ENCODE measurements at regions not wholly inside any gene's neighbourhood (a gene's known extent, or its start where the extent isn't known, plus 50 kb on each side); places are given as distances from the start of the nearest gene placed in this dataset.

GRCh38 chr3:99172736-99173657 is 271.5 kb upstream of the DCBLD2 start:
- peak; percentile 33 for DNase-seq

GRCh38 chr3:99171800-99172199 is 270.3 kb upstream of the DCBLD2 start:
- no peak for DNase-seq

GRCh38 chr3:99170867-99171517 is 269.5 kb upstream of the DCBLD2 start:
- DNase-seq, result no peak

GRCh38 chr3:99167071-99167470 is 265.6 kb upstream of the DCBLD2 start:
- no peak for DNase-seq

GRCh38 chr3:99163314-99163713 is 261.8 kb upstream of the DCBLD2 start:
- no peak for DNase-seq

- no peak for DNase-seq
These were observed 257.8 kb upstream of the DCBLD2 start for GRCh38 chr3:99159220-99159762.

GRCh38 chr3:99145031-99145430 is 243.5 kb upstream of the DCBLD2 start:
- DNase-seq, result no peak

- DNase-seq, result no peak
These were observed 242.0 kb upstream of the DCBLD2 start for GRCh38 chr3:99143493-99143892.

- DNase-seq, result no peak
These were observed 233.5 kb upstream of the DCBLD2 start for GRCh38 chr3:99134986-99135385.

GRCh38 chr3:99131876-99132275 is 230.4 kb upstream of the DCBLD2 start:
- no peak for DNase-seq

- no peak for DNase-seq
These were observed 227.4 kb upstream of the DCBLD2 start for GRCh38 chr3:99128725-99129505.

GRCh38 chr3:99128235-99128634 is 226.7 kb upstream of the DCBLD2 start:
- DNase-seq, result no peak

GRCh38 chr3:99126316-99126715 is 224.8 kb upstream of the DCBLD2 start:
- no peak for DNase-seq

GRCh38 chr3:99119385-99119784 is 217.9 kb upstream of the DCBLD2 start:
- DNase-seq, result no peak

- no peak for DNase-seq
These were observed 216.9 kb upstream of the DCBLD2 start for GRCh38 chr3:99118381-99118780.

GRCh38 chr3:99114565-99115291 is 213.2 kb upstream of the DCBLD2 start:
- DNase-seq, result no peak

- no peak for DNase-seq
These were observed 209.7 kb upstream of the DCBLD2 start for GRCh38 chr3:99111235-99111634.

GRCh38 chr3:99110401-99110800 is 208.9 kb upstream of the DCBLD2 start:
- no peak for DNase-seq

GRCh38 chr3:99108508-99108907 is 207.0 kb upstream of the DCBLD2 start:
- DNase-seq, result no peak

GRCh38 chr3:99094606-99095005 is 193.1 kb upstream of the DCBLD2 start:
- no peak for DNase-seq

GRCh38 chr3:99087277-99087676 is 185.8 kb upstream of the DCBLD2 start:
- DNase-seq, result no peak

- DNase-seq, result no peak
These were observed 183.3 kb upstream of the DCBLD2 start for GRCh38 chr3:99084826-99085225.

- DNase-seq, result no peak
These were observed 182.7 kb upstream of the DCBLD2 start for GRCh38 chr3:99084156-99084555.

Data from NCI-H1694 treated with DMSO at 0.1 percent for 48 hours (cell line).